ENCODE measurements at regions not wholly inside any gene's neighbourhood (a gene's known extent, or its start where the extent isn't known, plus 50 kb on each side); places are given as distances from the start of the nearest gene placed in this dataset.

DNA sequence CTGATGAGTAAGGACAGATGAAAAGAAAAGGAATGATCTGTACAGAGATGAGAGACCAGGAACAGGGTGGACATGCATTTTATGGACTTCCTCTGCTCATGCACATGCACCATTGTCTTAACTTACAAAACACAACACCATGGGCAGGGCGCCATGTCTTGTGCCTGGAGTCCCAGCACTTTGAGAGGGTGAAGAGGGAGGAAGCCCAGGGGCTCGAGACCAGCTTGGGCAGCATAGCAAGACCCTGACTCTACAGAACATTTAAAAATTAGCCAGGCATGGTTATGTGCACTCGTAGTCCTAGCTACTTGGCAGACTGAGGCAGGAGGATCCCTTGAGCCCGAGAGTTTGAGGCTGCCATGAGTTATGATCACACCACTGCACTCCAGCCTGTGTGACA, 86.9 kb downstream of the ZFP36L2 start:
- TF ChIP-seq, protein P1, sequence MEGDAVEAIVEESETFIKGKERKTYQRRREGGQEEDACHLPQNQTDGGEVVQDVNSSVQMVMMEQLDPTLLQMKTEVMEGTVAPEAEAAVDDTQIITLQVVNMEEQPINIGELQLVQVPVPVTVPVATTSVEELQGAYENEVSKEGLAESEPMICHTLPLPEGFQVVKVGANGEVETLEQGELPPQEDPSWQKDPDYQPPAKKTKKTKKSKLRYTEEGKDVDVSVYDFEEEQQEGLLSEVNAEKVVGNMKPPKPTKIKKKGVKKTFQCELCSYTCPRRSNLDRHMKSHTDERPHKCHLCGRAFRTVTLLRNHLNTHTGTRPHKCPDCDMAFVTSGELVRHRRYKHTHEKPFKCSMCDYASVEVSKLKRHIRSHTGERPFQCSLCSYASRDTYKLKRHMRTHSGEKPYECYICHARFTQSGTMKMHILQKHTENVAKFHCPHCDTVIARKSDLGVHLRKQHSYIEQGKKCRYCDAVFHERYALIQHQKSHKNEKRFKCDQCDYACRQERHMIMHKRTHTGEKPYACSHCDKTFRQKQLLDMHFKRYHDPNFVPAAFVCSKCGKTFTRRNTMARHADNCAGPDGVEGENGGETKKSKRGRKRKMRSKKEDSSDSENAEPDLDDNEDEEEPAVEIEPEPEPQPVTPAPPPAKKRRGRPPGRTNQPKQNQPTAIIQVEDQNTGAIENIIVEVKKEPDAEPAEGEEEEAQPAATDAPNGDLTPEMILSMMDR (IDR thresholded peaks at IDR 0.05), result no peak
- H3K27ac ChIP-seq, result peak overlapping the region in 1 of 2 donors; percentile 27
- H3K4me3 ChIP-seq, result no peak overlapping the region
- DNase-seq (ENCODE audit: low spot score), result no peak

DNA sequence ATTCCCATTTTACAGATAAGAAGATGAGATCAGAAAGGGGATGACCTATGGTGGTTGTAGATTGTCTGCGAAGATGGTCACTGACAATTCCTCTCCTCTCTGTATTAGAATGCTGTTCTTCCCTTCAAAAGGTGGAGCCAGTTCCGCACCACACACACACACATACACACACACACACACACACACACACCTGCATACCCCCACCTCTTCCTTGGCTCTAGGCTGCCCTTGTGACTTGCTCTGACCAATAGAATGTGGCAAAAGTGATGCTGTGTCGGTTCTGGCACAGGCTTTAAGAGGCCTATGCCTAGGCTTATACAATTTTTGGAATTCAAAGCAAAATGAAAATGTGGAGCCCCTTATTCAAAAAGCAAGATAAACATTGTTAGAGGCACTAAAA, 88.0 kb downstream of the ZFP36L2 start:
- H3K27ac ChIP-seq, result no peak overlapping the region
- no peak overlapping the region for H3K4me3 ChIP-seq
- no peak for DNase-seq (ENCODE audit: low spot score)
- TF ChIP-seq, protein P1 (IDR thresholded peaks at IDR 0.05), result no peak

DNA sequence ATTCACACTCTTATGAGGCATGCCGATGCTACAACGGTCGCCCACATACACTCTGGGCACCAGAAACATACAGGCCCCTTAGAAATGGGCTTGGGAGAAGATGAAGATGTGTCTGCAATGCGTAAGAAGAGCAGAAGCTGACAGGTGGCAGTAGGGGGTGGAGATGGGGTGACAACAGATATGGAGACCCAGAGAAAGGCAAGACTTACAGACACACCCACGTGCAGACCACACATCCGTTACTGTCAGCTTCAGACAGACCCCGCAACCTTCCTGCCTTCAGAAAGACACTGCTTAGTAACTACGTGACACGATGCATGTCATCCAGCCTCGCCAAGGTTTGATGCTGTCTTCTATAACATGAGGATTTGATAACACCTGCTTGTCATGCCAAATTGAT, 89.5 kb downstream of the ZFP36L2 start:
- Histone ChIP-seq H3K4me3 (no peak overlapping the region), H3K27ac (no peak overlapping the region)
- TF ChIP-seq, protein P1 (IDR thresholded peaks at IDR 0.05), result no peak
- no peak for DNase-seq (ENCODE audit: low spot score)

DNA sequence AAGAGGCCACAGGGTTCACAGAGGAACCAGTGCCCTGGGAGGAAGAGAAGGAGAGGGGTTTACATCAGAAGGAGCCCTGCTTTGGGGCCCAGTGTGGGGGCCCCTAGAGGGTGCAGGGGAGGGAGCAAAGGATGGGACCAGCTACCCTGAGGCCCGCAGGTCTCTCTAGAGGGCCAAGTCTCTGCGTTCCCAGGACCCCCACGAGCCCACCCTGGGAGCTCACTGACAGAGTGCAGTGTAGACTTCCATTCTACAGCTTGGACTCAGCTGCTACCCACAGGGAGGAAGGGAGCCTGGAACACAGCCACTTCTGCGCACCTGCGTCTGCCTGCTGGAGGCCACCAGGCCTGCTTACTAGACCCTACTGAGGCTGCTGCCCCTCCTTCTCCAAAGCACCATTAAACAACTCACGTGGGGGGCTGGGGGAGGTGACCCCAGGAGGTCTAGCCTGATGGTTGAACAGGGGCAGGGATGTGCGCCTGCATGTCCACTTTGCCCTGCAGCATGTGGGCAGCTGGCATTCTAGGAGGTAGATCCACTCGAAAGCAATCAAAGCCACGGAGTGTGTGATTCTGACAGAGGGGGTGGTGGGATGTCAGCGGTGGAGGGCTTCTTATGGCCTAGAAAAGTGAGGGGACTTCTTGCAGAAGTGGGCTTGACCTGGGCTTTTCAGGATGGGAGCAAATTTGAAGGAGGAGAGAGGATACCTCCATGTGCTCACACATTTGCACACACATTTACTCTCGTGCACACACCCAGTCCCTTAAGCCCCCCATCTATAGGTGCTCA, 90.2 kb downstream of the ZFP36L2 start:
- DNase-seq (ENCODE audit: low spot score), result no peak
- Histone ChIP-seq H3K27ac (peak overlapping the region in 1 of 2 donors; percentile 7), H3K4me3 (no peak overlapping the region)
- TF ChIP-seq, protein P1 (IDR thresholded peaks at IDR 0.05), result no peak

DNA sequence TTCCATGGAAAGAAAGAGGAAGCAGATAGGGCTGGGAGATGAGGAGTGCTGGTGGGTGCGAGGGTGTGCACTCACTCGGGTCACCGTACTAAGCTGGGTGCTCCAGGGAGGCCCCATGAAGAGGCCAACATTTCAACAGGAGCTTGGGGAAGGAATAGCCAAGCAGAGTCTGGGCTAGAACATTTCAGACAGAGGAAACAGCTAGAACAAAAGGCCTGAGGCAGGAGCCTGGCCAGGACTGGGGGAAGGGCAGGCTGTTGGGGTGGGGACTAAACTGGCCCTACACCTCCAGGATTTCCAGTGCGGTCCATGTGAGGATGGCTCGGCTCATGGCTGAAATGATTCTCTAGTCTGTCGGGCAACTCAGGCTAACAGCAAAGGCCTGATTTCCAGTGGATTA, 90.8 kb downstream of the ZFP36L2 start:
- Histone ChIP-seq H3K27ac (peak overlapping the region in 1 of 2 donors; percentile 7), H3K4me3 (no peak overlapping the region)
- no peak for DNase-seq (ENCODE audit: low spot score)
- TF ChIP-seq, protein P1 (IDR thresholded peaks at IDR 0.05), result no peak

DNA sequence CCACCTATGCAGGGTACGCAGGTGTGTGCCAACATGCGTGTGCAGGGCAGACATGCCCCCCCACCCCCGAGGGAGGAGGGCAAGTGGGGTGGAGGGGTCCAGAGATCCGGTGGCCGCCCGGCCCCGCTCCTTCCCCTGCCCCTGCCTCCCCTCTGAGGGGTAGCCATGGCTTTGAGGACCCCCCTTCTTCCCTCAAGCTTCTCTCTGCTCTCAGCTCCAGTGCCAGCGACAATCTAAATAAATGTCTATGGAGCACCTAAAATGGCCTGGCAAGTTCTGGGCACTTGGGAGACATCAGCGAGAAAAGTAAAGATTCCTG, 91.9 kb downstream of the ZFP36L2 start:
- TF ChIP-seq, protein P1 (IDR thresholded peaks at IDR 0.05), result no peak
- Histone ChIP-seq H3K27ac (peak overlapping the region in 1 of 2 donors; percentile 73), H3K4me3 (no peak overlapping the region)
- DNase-seq (ENCODE audit: low spot score), result no peak

All from coronary artery (tissue), 2 donors.